Parathyroid adenoma (tissue), 2 donors: ENCODE measurements at regions not wholly inside any gene's neighbourhood (a gene's known extent, or its start where the extent isn't known, plus 50 kb on each side); places are given as distances from the start of the nearest gene placed in this dataset.

Experiments
- H2AFZ ChIP-seq: fragments of 300-600 bp; sonication (generic); one replicate; pipeline ENCODE4 v1.7.0; 2017; ENCODE audit warnings: antibody characterized with exemption, mild to moderate bottlenecking
- H3K27ac ChIP-seq: fragments of 300-600 bp; sonication (generic); one replicate; pipeline ENCODE4 v1.7.0; 2017
- H3K27me3 ChIP-seq: fragments of 300-600 bp; sonication (generic); one replicate; pipeline ENCODE4 v1.7.0; 2017; ENCODE audit warnings: low read length; ENCODE audit not compliant: control insufficient read depth, insufficient read depth
- H3K36me3 ChIP-seq: fragments of 300-600 bp; sonication (generic); one replicate; pipeline ENCODE4 v1.7.0; 2017; ENCODE audit warnings: low read length; ENCODE audit not compliant: control insufficient read depth, insufficient read depth
- H3K4me1 ChIP-seq: fragments of 300-600 bp; sonication (generic); one replicate; pipeline ENCODE4 v1.7.0; 2017; ENCODE audit warnings: control low read depth
- H3K4me2 ChIP-seq: fragments of 300-600 bp; sonication (generic); one replicate; pipeline ENCODE4 v1.7.0; 2017; ENCODE audit warnings: low read length
- H3K4me3 ChIP-seq: fragments of 300-600 bp; sonication (generic); one replicate; pipeline ENCODE4 v1.7.0; 2017; ENCODE audit warnings: low read depth, low read length
- H3K79me2 ChIP-seq: fragments of 300-600 bp; sonication (generic); one replicate; pipeline ENCODE4 v1.7.0; 2017; ENCODE audit warnings: control low read depth
- H3K9ac ChIP-seq: fragments of 300-600 bp; sonication (generic); one replicate; pipeline ENCODE4 v1.7.0; 2017; ENCODE audit warnings: mild to moderate bottlenecking
- H3K9me3 ChIP-seq: fragments of 300-600 bp; sonication (generic); one replicate; pipeline ENCODE4 v1.7.0; 2017; ENCODE audit warnings: low read length; ENCODE audit not compliant: control insufficient read depth
- CTCF ChIP-seq: fragments of 300-600 bp; sonication (generic); IDR thresholded peaks from one replicate; pipeline ENCODE4 v1.7.0; 2017; ENCODE audit warnings: antibody characterized with exemption, mild to moderate bottlenecking
- donor health status: primary hyperparathyroidism.

DNA sequence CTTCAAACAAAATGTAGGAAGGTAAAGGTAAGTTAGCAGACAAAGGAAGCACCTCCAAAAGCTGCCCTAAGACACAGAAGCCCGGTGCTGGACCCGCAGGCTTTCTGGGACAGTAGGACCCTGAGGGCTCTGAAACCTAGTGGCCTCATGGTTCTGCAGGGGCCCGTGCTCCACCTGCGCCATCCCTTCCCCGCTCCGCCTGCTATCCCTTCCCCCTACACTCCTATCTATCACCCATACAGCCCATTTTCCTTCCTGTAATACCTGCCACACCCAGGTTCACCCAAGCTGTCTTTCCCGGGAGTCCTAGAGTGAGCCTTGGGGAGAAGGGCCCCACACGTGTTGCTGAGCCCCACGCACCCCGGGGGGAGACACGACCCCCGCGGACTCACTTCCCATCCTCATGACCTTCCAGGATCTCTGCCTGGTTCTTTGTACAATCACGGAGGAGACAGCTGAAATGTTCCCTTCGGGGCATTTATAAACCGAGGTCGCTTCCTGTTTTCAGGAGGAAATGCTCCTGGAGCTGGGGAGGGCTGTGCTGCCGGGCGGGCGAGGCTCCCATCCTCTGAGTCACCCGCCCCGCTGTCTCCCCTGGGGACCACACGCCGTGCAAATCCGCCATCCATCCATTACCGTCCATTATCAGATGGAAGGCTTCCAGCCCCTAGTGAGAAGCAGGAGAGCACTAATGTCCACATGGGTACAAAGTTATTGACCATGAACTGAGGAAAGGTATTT, 251.7 kb upstream of the PITRM1 start:
- Histone ChIP-seq H3K4me1 (peaks cover 3% of the 10 kb centered on the region), H3K27ac (no peak overlapping the region), H3K79me2 (no peaks in the 10 kb centered on the region), H3K9ac (no peak overlapping the region), H3K27me3 (no peaks in the 10 kb centered on the region), H3K36me3 (no peaks in the 10 kb centered on the region), H3K4me3 (no peak overlapping the region), H3K4me2 (no peak overlapping the region), H3K9me3 (no peaks in the 10 kb centered on the region), H2AFZ (no peak overlapping the region)
- no peak for TF ChIP-seq CTCF

DNA sequence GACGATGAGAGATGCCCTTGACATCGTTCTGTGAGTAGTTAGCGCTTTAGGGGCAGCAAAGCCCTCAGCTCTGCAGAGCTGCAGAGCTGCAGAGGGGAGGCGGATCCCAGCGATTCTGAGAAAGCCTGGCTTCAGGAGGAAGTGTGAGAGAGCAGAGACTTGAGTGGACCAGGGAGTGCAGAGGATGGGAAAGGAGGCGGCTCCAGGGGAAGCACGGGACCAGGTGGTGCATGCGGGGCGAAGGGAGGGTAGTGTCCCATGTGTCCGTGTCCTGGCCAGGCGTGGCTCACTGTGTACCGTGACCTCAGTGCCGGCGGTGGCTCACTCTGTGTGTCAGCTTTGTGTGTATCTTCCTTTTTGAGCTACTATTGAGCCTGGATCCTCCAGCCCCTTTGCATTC, 250.8 kb upstream of the PITRM1 start:
- no peak overlapping the region for H3K27ac ChIP-seq
- no peaks in the 10 kb centered on the region for H3K79me2 ChIP-seq
- H3K27me3 ChIP-seq = no peaks in the 10 kb centered on the region
- H3K4me3 ChIP-seq = no peak overlapping the region
- no peaks in the 10 kb centered on the region for H3K36me3 ChIP-seq
- no peak overlapping the region for H3K4me2 ChIP-seq
- H3K4me1 ChIP-seq = peaks cover 3% of the 10 kb centered on the region
- no peak for TF ChIP-seq CTCF
- no peak overlapping the region for H2AFZ ChIP-seq
- no peaks in the 10 kb centered on the region for H3K9me3 ChIP-seq
- no peak overlapping the region for H3K9ac ChIP-seq

DNA sequence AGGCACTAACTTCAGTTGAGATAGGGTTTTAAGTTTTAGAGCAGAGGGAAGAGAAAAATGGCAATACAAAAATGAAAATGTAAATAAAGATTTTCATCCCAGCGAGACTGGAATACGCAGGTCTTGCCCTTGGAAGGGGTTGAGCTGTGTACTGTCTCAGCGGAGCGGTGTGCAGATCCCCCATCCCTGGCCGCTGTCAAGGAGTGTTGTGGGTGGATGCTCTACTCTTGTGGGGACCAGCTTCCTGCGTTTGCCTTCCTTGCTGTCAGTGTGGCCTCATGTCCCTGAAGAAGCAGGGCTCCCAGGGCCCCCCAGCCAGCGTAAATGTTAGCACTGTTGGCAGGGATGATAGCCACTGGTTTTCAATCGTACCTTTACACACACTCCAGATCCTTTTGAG, 249.7 kb upstream of the PITRM1 start:
- Histone ChIP-seq H3K79me2 (no peaks in the 10 kb centered on the region), H3K36me3 (no peaks in the 10 kb centered on the region), H3K4me1 (peaks cover 3% of the 10 kb centered on the region), H3K4me3 (no peak overlapping the region), H3K27ac (no peak overlapping the region), H3K9me3 (no peaks in the 10 kb centered on the region), H2AFZ (no peak overlapping the region), H3K9ac (no peak overlapping the region), H3K4me2 (no peak overlapping the region), H3K27me3 (no peaks in the 10 kb centered on the region)
- TF ChIP-seq CTCF = no peak

GRCh38 chr10:3421537-3422257, 249.1 kb upstream of the PITRM1 start:
- H3K4me2 ChIP-seq = no peak overlapping the region

More at GRCh38 chr10:3421537-3422257, 249.1 kb upstream of the PITRM1 start:
- Histone ChIP-seq H2AFZ (no peak overlapping the region), H3K27me3 (no peaks in the 10 kb centered on the region), H3K9me3 (no peaks in the 10 kb centered on the region), H3K4me3 (no peak overlapping the region), H3K4me1 (peaks cover 3% of the 10 kb centered on the region), H3K36me3 (no peaks in the 10 kb centered on the region), H3K27ac (no peak overlapping the region), H3K9ac (no peak overlapping the region), H3K79me2 (no peaks in the 10 kb centered on the region)
- no peak for TF ChIP-seq CTCF
